ENCODE measurements at regions not wholly inside any gene's neighbourhood (a gene's known extent, or its start where the extent isn't known, plus 50 kb on each side); places are given as distances from the start of the nearest gene placed in this dataset.

- TF ChIP-seq, protein P1, sequence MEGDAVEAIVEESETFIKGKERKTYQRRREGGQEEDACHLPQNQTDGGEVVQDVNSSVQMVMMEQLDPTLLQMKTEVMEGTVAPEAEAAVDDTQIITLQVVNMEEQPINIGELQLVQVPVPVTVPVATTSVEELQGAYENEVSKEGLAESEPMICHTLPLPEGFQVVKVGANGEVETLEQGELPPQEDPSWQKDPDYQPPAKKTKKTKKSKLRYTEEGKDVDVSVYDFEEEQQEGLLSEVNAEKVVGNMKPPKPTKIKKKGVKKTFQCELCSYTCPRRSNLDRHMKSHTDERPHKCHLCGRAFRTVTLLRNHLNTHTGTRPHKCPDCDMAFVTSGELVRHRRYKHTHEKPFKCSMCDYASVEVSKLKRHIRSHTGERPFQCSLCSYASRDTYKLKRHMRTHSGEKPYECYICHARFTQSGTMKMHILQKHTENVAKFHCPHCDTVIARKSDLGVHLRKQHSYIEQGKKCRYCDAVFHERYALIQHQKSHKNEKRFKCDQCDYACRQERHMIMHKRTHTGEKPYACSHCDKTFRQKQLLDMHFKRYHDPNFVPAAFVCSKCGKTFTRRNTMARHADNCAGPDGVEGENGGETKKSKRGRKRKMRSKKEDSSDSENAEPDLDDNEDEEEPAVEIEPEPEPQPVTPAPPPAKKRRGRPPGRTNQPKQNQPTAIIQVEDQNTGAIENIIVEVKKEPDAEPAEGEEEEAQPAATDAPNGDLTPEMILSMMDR (IDR thresholded peaks at IDR 0.05 in 8 of 11, conservative IDR thresholded peaks at IDR 0.05 in 3 of 11) = no peak
- no peak for TF ChIP-seq POLR2A (IDR thresholded peaks at IDR 0.05)
Measured at GRCh38 chr15:93671387-93671943, 559.9 kb upstream of the MCTP2 start.

All from spleen (tissue), 7 donors.